PC-9 (cell line): ENCODE measurements at regions not wholly inside any gene's neighbourhood (a gene's known extent, or its start where the extent isn't known, plus 50 kb on each side); places are given as distances from the start of the nearest gene placed in this dataset.

Experiments
- CTCF ChIP-seq: fragments of 200-600 bp; sonication (generic); conservative IDR thresholded peaks from 2 replicates; pipeline ENCODE4 v1.6.1; 2017; ENCODE audit warnings: mixed run types, antibody characterized with exemption, mild to moderate bottlenecking, moderate library complexity
- EZH2 ChIP-seq: fragments of 200-600 bp; sonication (generic); IDR thresholded peaks from 2 replicates; pipeline ENCODE4 v1.8.0; 2017; ENCODE audit warnings: antibody characterized with exemption, low read depth

- TF ChIP-seq CTCF (no peak), EZH2 (no peak)
These were observed 325.8 kb upstream of the RIOK2 start for GRCh38 chr5:97508864-97509263.
